Endothelial cell of umbilical vein (primary cell): ENCODE measurements at regions not wholly inside any gene's neighbourhood (a gene's known extent, or its start where the extent isn't known, plus 50 kb on each side); places are given as distances from the start of the nearest gene placed in this dataset.

ENCODE experiments used
- BruUV-seq: library from RNA; stranded (reverse); fragments of 400-500 nt; replicated peaks from 2 replicates; lab custom pipeline; 2021; lab: Mats Ljungman, UMichigan
- CTCF ChIA-PET: fragments of 300-600, 350-600 bp; sonication (Branson Sonifier 250); formaldehyde crosslinking; loops from one replicate; lab custom pipeline; 2021; ENCODE audit warnings: antibody characterized with exemption, inconsistent platforms; lab: Charles Lee
- POLR2A ChIA-PET: fragments of 300-600, 350-600 bp; sonication (Branson Sonifier 250); formaldehyde crosslinking; loops from one replicate; lab custom pipeline; 2021; ENCODE audit warnings: antibody characterized with exemption, inconsistent platforms; lab: Charles Lee
- DNase-seq: peaks from one replicate; pipeline ENCODE4 v3.0.0-alpha.2; 2011; ENCODE audit warnings: low read depth, low spot score
- FAIRE-seq: peaks from 2 replicates; lab custom pipeline; 2011; peaks lifted over from hg19 to GRCh38; lab: Jason Lieb, UNC
- H2AFZ ChIP-seq: 2 replicates; pipeline ENCODE4 v1.6.0; 2012; ENCODE audit warnings: low read depth, low read length, control low read depth, inconsistent platforms
- H3K27ac ChIP-seq: 2 replicates; pipeline ENCODE4 v1.5.1; 2011; ENCODE audit warnings: low read depth, mild to moderate bottlenecking, control low read depth, low read length, moderate library complexity; ENCODE audit not compliant: insufficient read depth
- H3K27me3 ChIP-seq, 2 experiments: 2 replicates each; pipeline versions ENCODE4 v1.6.0 to v1.6.1; 2011; ENCODE audit warnings: low read length in 2 of 2, mixed read lengths in 1 of 2; ENCODE audit not compliant: control insufficient read depth in 2 of 2, insufficient read depth in 2 of 2
- H3K36me3 ChIP-seq, 2 experiments: 2 replicates in 1 of 2; 3 replicates in 1 of 2; pipeline ENCODE4 v1.5.1; 2011; ENCODE audit warnings: low read length in 2 of 2, mild to moderate bottlenecking in 1 of 2, moderate library complexity in 1 of 2; ENCODE audit not compliant: control insufficient read depth in 2 of 2, insufficient read depth in 2 of 2; ENCODE audit errors: extremely low read depth in 1 of 2
- H3K4me1 ChIP-seq: 3 replicates; pipeline ENCODE4 v1.5.1; 2011; ENCODE audit warnings: mild to moderate bottlenecking, low read length; ENCODE audit not compliant: control insufficient read depth, insufficient read depth; ENCODE audit errors: extremely low read depth
- H3K4me2 ChIP-seq: 2 replicates; pipeline ENCODE4 v1.6.1; 2011; ENCODE audit warnings: low read length, control low read depth, mixed read lengths; ENCODE audit not compliant: insufficient read depth
- H3K4me3 ChIP-seq, 3 experiments: fragments of 200-600 bp in 1 of 3; sonication (generic), shearing (Covaris generic) in 1 of 3; replicated peaks in 1 of 3; 2 replicates each; pipeline ENCODE4 v1.5.1; 2011 to 2016; ENCODE audit warnings: control low read depth in 3 of 3, low read length in 3 of 3, mild to moderate bottlenecking in 2 of 3, inconsistent platforms in 1 of 3, low read depth in 1 of 3, moderate library complexity in 1 of 3; ENCODE audit not compliant: insufficient read depth in 1 of 3
- H3K79me2 ChIP-seq: 2 replicates; pipeline ENCODE4 v1.6.0; 2012; ENCODE audit warnings: low read length, inconsistent platforms; ENCODE audit not compliant: control insufficient read depth, insufficient read depth
- H3K9ac ChIP-seq: replicated peaks from 2 replicates; pipeline ENCODE3; 2011; ENCODE audit warnings: low read length, control low read depth; ENCODE audit not compliant: insufficient read depth; ENCODE audit errors: extremely low read depth
- H3K9me1 ChIP-seq: replicated peaks from 3 replicates; pipeline ENCODE4 v1.6.0; 2011; ENCODE audit warnings: mild to moderate bottlenecking, low read length; ENCODE audit not compliant: control insufficient read depth, insufficient read depth; ENCODE audit errors: extremely low read depth
- H3K9me3 ChIP-seq: replicated peaks from 2 replicates; pipeline ENCODE4 v1.5.1; 2012; ENCODE audit warnings: low read length, inconsistent platforms; ENCODE audit not compliant: control insufficient read depth, insufficient read depth
- H4K20me1 ChIP-seq: replicated peaks from 2 replicates; pipeline ENCODE3; 2011; ENCODE audit warnings: mild to moderate bottlenecking, low read length; ENCODE audit not compliant: control insufficient read depth, insufficient read depth; ENCODE audit errors: extremely low read depth
- CTCF ChIP-seq, 2 donors: IDR thresholded peaks; 1 replicate in 1 of 2; 2 replicates in 1 of 2; pipeline ENCODE4 v1.5.1; 2011; ENCODE audit warnings: low read length in 2 of 2, mild to moderate bottlenecking in 2 of 2, moderate library complexity in 2 of 2, control low read depth in 1 of 2, inconsistent platforms in 1 of 2, low read depth in 1 of 2; ENCODE audit not compliant: insufficient read depth in 1 of 2; ENCODE audit errors: extremely low read depth in 1 of 2
- EZH2 ChIP-seq: IDR thresholded peaks from 2 replicates; pipeline ENCODE4 v1.6.1; 2012; ENCODE audit warnings: borderline replicate concordance, low read depth, mild to moderate bottlenecking, moderate library complexity, low read length, inconsistent platforms; ENCODE audit not compliant: severe bottlenecking
- FOS ChIP-seq: IDR thresholded peaks from 2 replicates; pipeline ENCODE4 v1.6.1; 2011; ENCODE audit warnings: mild to moderate bottlenecking, low read length, moderate library complexity, borderline replicate concordance; ENCODE audit not compliant: insufficient read depth
- GATA2 ChIP-seq: IDR thresholded peaks from 2 replicates; pipeline ENCODE4 v1.7.0; 2011; ENCODE audit warnings: low read depth, mild to moderate bottlenecking, moderate library complexity, mixed read lengths, low read length; ENCODE audit not compliant: insufficient read length, insufficient read depth
- JUN ChIP-seq: IDR thresholded peaks from 2 replicates; pipeline ENCODE4 v1.6.1; 2011; ENCODE audit warnings: borderline replicate concordance, low read depth; ENCODE audit not compliant: insufficient read length, insufficient read depth
- MYC ChIP-seq: IDR thresholded peaks from one replicate; pipeline ENCODE4 v1.6.1; 2011; ENCODE audit warnings: mild to moderate bottlenecking, low read depth, low read length
- POLR2A ChIP-seq: IDR thresholded peaks from 2 replicates; pipeline ENCODE4 v1.6.1; 2012; ENCODE audit warnings: low read depth, mild to moderate bottlenecking, control low read depth, low read length
- POLR2AphosphoS5 ChIP-seq: IDR thresholded peaks from 2 replicates; pipeline ENCODE4 v1.6.1; 2012; ENCODE audit warnings: low read depth, mild to moderate bottlenecking, control low read depth, low read length, moderate library complexity; ENCODE audit not compliant: insufficient read depth
- dilution Hi-C: fragments of 300-500 bp; cut with MboI; formaldehyde crosslinking; loops from one replicate; pipeline ENCODE4 v1.15.0; 2019; ENCODE audit warnings: low sequenced_read_pairs; ENCODE audit not compliant: extremely low pct_ligation_motif_present
- intact Hi-C: fragments of 100-400 bp; cut with micrococcal nuclease; formaldehyde crosslinking; loops from one replicate; pipeline ENCODE4 v1.10.0; 2022
- TF ChIP-seq, protein P1 (sequence below): IDR thresholded peaks from 2 replicates; pipeline ENCODE4 v1.6.1; 2011; ENCODE audit not compliant: insufficient read depth, insufficient read length

GRCh38 chr11:24153337-24153736 lies 343.5 kb upstream of the LUZP2 start:
- FAIRE-seq: peak; percentile 26
- no TSS peak for BruUV-seq
- no peak overlapping the region for H3K27ac ChIP-seq
- H3K4me1 ChIP-seq: no peaks in the 10 kb centered on the region
- no peaks in the 10 kb centered on the region for H3K9me3 ChIP-seq
- H3K9me1 ChIP-seq: no peaks in the 10 kb centered on the region
- no peaks in the 10 kb centered on the region for H4K20me1 ChIP-seq
- ChIA-PET CTCF (interaction anchor here (0.6 to 1.6 kb wide), 5 partner anchors 10 to 1040 kb away, joined by 3 to 4 read pairs (median 3); no protein-coding TSS in a partner anchor), POLR2A (no interaction called here)
- dilution Hi-C loops: no loop called here
- H3K36me3 ChIP-seq: no peaks in the 10 kb centered on the region
- no peak overlapping the region for H3K9ac ChIP-seq
- no peaks in the 10 kb centered on the region for H3K79me2 ChIP-seq
- no peaks in the 10 kb centered on the region for H3K27me3 ChIP-seq
- no peak overlapping the region for H2AFZ ChIP-seq
- intact Hi-C loops: no loop called here
- no peak overlapping the region for H3K4me2 ChIP-seq
- TF ChIP-seq MYC: no peak
- no peak for TF ChIP-seq FOS
- no peak for TF ChIP-seq JUN
- no peak for TF ChIP-seq CTCF (IDR thresholded peaks at IDR 0.05; ENCODE audit: extremely low read depth in 1 of 2, insufficient read depth in 1 of 2, low read depth in 1 of 2, low read length in 2 of 2)
- no peak for TF ChIP-seq EZH2
- TF ChIP-seq GATA2: no peak
- TF ChIP-seq POLR2AphosphoS5: no peak
- no peak for TF ChIP-seq POLR2A
- TF ChIP-seq, protein P1, sequence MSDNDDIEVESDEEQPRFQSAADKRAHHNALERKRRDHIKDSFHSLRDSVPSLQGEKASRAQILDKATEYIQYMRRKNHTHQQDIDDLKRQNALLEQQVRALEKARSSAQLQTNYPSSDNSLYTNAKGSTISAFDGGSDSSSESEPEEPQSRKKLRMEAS: no peak
- no peak for DNase-seq
- no peak overlapping the region for H3K4me3 ChIP-seq
